Mucosa of descending colon (tissue), 3 donors: ENCODE measurements at regions not wholly inside any gene's neighbourhood (a gene's known extent, or its start where the extent isn't known, plus 50 kb on each side); places are given as distances from the start of the nearest gene placed in this dataset.

Experiments used
- ATAC-seq: fragments of 200-7000 bp; cut with Tn5 transposase; one replicate; pipeline ENCODE4 v1.9.1; 2020; ENCODE audit warnings: mild to moderate bottlenecking, moderate library complexity
- DNase-seq, 3 donors: peaks; one replicate each; pipeline ENCODE4 v3.0.0-alpha.2; 2020
- H3K36me3 ChIP-seq: fragments of 200-600 bp; one replicate; pipeline ENCODE4 v1.8.0; 2021; ENCODE audit warnings: low read depth, mild to moderate bottlenecking
- H3K4me1 ChIP-seq: fragments of 200-600 bp; one replicate; pipeline ENCODE4 v1.8.0; 2021; ENCODE audit warnings: low read depth, mild to moderate bottlenecking
- H3K4me3 ChIP-seq: fragments of 200-600 bp; one replicate; pipeline ENCODE4 v1.8.0; 2021; ENCODE audit warnings: mild to moderate bottlenecking
- H3K9me3 ChIP-seq: fragments of 200-600 bp; one replicate; pipeline ENCODE4 v1.8.0; 2021; ENCODE audit warnings: mild to moderate bottlenecking
- CTCF ChIP-seq: fragments of 200-600 bp; IDR thresholded peaks from one replicate; pipeline ENCODE4 v1.8.0; 2022; ENCODE audit warnings: antibody characterized with exemption, mild to moderate bottlenecking
- intact Hi-C, 2 donors: fragments of 100-400 bp; cut with DNase I in 1 of 2; cut with micrococcal nuclease in 1 of 2; formaldehyde crosslinking; loops; one replicate each; pipeline versions ENCODE4 v1.11.0 to v1.11.1; 2022; cut with DNase I, micrococcal nuclease
- donor health status: DM: no; HTN: no; CAD: no; lungs with moderate emphysema.
- donor health status: DM: no; HTN: no; CAD: no.
- donor health status: DM: no; HTN: yes; CAD: no.

DNA sequence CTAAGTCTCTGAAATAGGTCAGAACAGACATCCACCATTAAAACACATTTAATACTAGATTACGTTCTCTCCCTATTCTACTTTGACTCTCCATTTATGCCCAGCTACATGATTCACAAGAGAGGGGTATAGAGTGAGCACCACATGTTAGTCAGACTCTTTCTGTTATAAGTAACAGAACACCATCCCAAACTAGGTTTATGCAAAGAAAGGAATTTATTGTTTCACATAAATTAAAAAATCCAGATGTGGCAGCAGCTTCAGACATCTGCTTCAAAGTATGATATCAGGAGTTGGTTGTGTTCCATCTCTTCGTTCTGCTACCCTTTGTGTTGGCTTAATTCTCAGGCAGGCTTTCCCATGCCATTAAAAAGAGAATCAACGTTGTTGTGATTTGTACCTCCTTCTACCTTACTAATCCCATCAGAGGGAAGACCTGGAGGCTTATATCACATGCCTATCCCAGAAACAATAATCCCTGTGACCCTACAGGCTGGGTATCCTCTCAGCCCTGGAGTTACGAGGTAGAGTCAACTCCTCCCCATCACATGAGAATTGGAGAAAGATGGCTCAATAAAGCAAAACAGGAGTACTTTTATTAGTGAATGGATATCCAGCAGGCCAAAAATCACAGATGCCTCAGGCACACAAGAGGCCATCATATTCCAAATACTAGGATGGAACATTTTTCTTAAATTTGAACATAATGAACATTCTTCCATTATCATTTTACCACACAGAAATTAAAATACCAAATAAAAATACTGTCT lies 163.2 kb downstream of the SLC7A11 start:
- Histone ChIP-seq H3K9me3 (no peaks in the 10 kb centered on the region), H3K4me3 (no peak overlapping the region), H3K36me3 (no peaks in the 10 kb centered on the region), H3K4me1 (no peaks in the 10 kb centered on the region)
- no peak for TF ChIP-seq CTCF
- DNase-seq = no peak
- ATAC-seq = no peak
- intact Hi-C loops = no loop called here

DNA sequence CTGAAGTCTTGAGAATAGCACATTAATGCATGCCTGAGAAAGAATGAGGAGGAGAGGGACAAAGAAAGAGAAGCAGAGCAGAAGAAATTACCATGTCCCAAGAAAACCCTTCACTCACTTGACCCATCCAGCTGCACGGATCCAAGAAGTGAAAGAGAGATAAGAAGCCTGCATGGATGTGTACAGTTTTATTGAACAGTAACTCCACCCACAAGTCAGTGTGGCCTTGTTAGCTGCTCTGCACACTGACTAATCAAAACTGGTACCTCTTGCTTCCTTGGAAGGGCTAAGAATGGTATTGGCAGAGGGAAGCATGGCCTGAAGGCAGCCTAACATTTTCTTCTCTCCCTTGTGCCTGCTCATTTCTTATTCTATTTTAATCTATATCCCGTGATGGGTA lies 163.9 kb downstream of the SLC7A11 start:
- Histone ChIP-seq H3K4me3 (no peak overlapping the region), H3K4me1 (no peaks in the 10 kb centered on the region), H3K9me3 (no peaks in the 10 kb centered on the region), H3K36me3 (no peaks in the 10 kb centered on the region)
- ATAC-seq (peak; percentile 72), DNase-seq (peak in 1 of 3 donors; percentile 5)
- no peak for TF ChIP-seq CTCF
- intact Hi-C loops = no loop called here

DNA sequence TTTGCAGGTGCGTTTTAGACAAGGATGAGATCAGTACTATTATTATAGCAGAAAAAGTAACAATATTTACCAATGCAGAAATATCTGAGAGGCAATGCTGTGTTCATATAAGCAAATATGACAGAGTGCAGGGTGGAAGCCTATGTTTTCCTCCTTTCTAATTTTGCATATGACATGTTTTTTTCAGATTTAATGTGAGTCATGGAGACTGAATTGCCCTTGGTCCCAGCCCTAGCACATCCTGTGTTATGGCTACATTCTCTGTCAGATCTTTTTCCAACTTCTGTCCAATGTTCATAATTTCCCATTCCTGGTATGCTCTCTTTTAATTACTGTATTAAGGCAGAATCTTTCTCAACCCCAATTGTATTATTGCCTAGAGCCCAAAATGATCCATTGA lies 165.6 kb downstream of the SLC7A11 start:
- intact Hi-C loops = no loop called here
- DNase-seq (no peak), ATAC-seq (no peak)
- no peak overlapping the region for H3K4me3 ChIP-seq
- H3K9me3 ChIP-seq = no peaks in the 10 kb centered on the region
- H3K36me3 ChIP-seq = no peaks in the 10 kb centered on the region
- TF ChIP-seq CTCF = no peak
- H3K4me1 ChIP-seq = no peaks in the 10 kb centered on the region

DNA sequence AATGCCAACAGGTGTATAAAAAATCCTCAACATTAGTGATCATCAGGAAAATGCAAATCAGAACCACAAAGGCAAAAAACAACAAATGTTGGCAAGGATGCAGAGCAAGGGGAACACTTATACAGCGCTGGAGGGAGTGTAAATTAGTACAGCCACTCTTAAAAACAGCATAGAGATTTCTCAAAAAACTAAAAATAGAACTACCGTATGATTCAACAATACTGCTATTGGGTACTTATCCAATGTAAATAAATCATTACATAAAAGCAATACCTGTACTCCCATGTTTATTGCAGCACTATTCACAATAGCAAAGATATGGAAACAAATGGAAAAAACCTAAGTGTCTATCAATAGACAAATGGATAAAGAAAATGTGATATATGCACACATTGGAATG lies 171.3 kb downstream of the SLC7A11 start:
- no peaks in the 10 kb centered on the region for H3K9me3 ChIP-seq
- H3K4me1 ChIP-seq = peaks cover 3% of the 10 kb centered on the region
- intact Hi-C loops = no loop called here
- DNase-seq (no peak), ATAC-seq (no peak)
- no peak overlapping the region for H3K4me3 ChIP-seq
- H3K36me3 ChIP-seq = no peaks in the 10 kb centered on the region
- no peak for TF ChIP-seq CTCF

GRCh38 chr4:138063581-138063980 lies 178.6 kb downstream of the SLC7A11 start:
- Histone ChIP-seq H3K4me3 (no peak overlapping the region), H3K4me1 (no peaks in the 10 kb centered on the region), H3K9me3 (no peaks in the 10 kb centered on the region), H3K36me3 (no peaks in the 10 kb centered on the region)
- DNase-seq (no peak), ATAC-seq (no peak)
- no peak for TF ChIP-seq CTCF
- intact Hi-C loops = no loop called here

DNA sequence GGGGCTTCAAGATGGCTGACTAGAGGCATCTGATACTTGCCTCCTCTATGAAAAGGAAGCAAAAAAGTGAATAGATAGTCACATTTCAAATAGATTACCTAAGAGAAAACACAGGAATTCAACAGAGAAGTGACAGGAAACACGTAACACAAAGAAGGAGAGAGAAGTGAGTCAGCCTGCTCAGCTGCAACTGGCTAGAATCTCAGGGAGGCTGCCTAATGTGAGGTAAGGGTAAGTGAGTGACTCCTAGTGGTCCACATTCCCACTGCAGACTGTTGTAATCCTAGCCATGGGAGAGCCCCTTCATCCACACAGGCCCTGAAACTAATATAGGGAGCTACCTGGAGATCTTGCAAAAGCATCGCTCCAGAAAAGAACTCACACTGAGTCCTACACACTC lies 179.2 kb downstream of the SLC7A11 start:
- ATAC-seq (no peak), DNase-seq (no peak)
- Histone ChIP-seq H3K4me1 (no peaks in the 10 kb centered on the region), H3K9me3 (no peaks in the 10 kb centered on the region), H3K36me3 (no peaks in the 10 kb centered on the region), H3K4me3 (no peak overlapping the region)
- TF ChIP-seq CTCF = no peak
- intact Hi-C loops = no loop called here
